GM12878 (cell line): ENCODE measurements at regions not wholly inside any gene's neighbourhood (a gene's known extent, or its start where the extent isn't known, plus 50 kb on each side); places are given as distances from the start of the nearest gene placed in this dataset.

ENCODE experiments used
- ATAC-seq: fragments of 200-7000 bp; cut with Tn5 transposase; 3 replicates; pipeline ENCODE4 v1.9.1; 2020; ENCODE audit warnings: mild to moderate bottlenecking, moderate library complexity
- BruUV-seq: library from RNA; stranded (reverse); fragments of 400-500 nt; replicated peaks from 2 replicates; lab custom pipeline; 2021; lab: Mats Ljungman, UMichigan
- CTCF ChIA-PET: fragments of 300-600 bp; sonication (Branson Sonifier 250); formaldehyde crosslinking; extraction: SDS; loops from one replicate; lab custom pipeline; 2021; ENCODE audit warnings: inconsistent platforms; lab: Yijun Ruan, JAX
- POLR2A ChIA-PET: fragments of 350-600 bp; formaldehyde crosslinking; extraction: SDS; loops from one replicate; lab custom pipeline; 2021; ENCODE audit warnings: inconsistent platforms; lab: Charles Lee
- RAD21 ChIA-PET: fragments of 300-600 bp; sonication (Branson Sonifier 250); formaldehyde crosslinking; loops from one replicate; lab custom pipeline; 2023; ENCODE audit warnings: antibody characterized with exemption; ENCODE audit not compliant: unreplicated experiment; lab: Charles Lee
- SMC1A ChIA-PET: fragments of 300-600 bp; sonication (Branson Sonifier 250); formaldehyde crosslinking; loops from one replicate; lab custom pipeline; 2023; ENCODE audit not compliant: unreplicated experiment, uncharacterized antibody; lab: Charles Lee
- DNase-seq: peaks from one replicate; pipeline ENCODE4 v3.0.0-alpha.2; 2011; ENCODE audit warnings: low read depth, low spot score
- FAIRE-seq: peaks from 3 replicates; lab custom pipeline; 2011; peaks lifted over from hg19 to GRCh38; lab: Jason Lieb, UNC
- H2AFZ ChIP-seq: 2 replicates; pipeline ENCODE4 v1.6.0; 2011; ENCODE audit warnings: low read depth, low read length, control low read depth; ENCODE audit not compliant: control insufficient read depth
- H3K27ac ChIP-seq: 2 replicates; pipeline ENCODE4 v1.5.1; 2011; ENCODE audit warnings: control low read depth; ENCODE audit not compliant: control insufficient read depth, insufficient read depth
- H3K27me3 ChIP-seq, 2 experiments: replicated peaks in 1 of 2; 2 replicates each; pipeline versions ENCODE4 v1.6.0 to v1.6.1; 2011; ENCODE audit warnings: low read length in 1 of 2; ENCODE audit not compliant: control insufficient read depth in 2 of 2, insufficient read depth in 2 of 2
- H3K36me3 ChIP-seq, 2 experiments: 2 replicates each; pipeline ENCODE4 v1.5.1; 2011; ENCODE audit warnings: low read length in 1 of 2; ENCODE audit not compliant: control insufficient read depth in 2 of 2, insufficient read depth in 2 of 2
- H3K4me1 ChIP-seq: 2 replicates; pipeline ENCODE4 v1.6.1; 2011; ENCODE audit warnings: mild to moderate bottlenecking, low read length, moderate library complexity, mixed read lengths; ENCODE audit not compliant: control insufficient read depth, insufficient read depth
- H3K4me2 ChIP-seq: 2 replicates; pipeline ENCODE4 v1.6.0; 2011; ENCODE audit warnings: control low read depth; ENCODE audit not compliant: control insufficient read depth, insufficient read depth
- H3K4me3 ChIP-seq: fragments of 200-600 bp; sonication (generic); 2 replicates; pipeline ENCODE4 v1.5.1; 2016
- H3K79me2 ChIP-seq: 2 replicates; pipeline ENCODE4 v1.6.0; 2011; ENCODE audit warnings: low read length; ENCODE audit not compliant: control insufficient read depth, insufficient read depth
- H3K9ac ChIP-seq: 2 replicates; pipeline ENCODE4 v1.8.0; 2011; ENCODE audit warnings: low read length, control low read depth, mixed read lengths; ENCODE audit not compliant: control insufficient read depth, insufficient read depth
- H3K9me3 ChIP-seq: replicated peaks from 3 replicates; pipeline ENCODE4 v1.5.1; 2011; ENCODE audit warnings: mild to moderate bottlenecking, low read length; ENCODE audit not compliant: control insufficient read depth, insufficient read depth
- H4K20me1 ChIP-seq: 2 replicates; pipeline ENCODE4 v1.6.0; 2011; ENCODE audit not compliant: control insufficient read depth, insufficient read depth
- BMI1 ChIP-seq: fragments of 450-650 bp; IDR thresholded peaks from 2 replicates; pipeline ENCODE4 v1.6.1; 2016; ENCODE audit warnings: mild to moderate bottlenecking, moderate library complexity, borderline replicate concordance
- RAD21 ChIP-seq: IDR thresholded peaks from 2 replicates; pipeline ENCODE4 v1.6.1; 2011; ENCODE audit warnings: mild to moderate bottlenecking, low read depth, low read length, moderate library complexity; ENCODE audit not compliant: insufficient read depth
- SMARCA5 ChIP-seq: fragments of 450-650 bp; IDR thresholded peaks from 2 replicates; pipeline ENCODE4 v1.6.1; 2017; ENCODE audit warnings: mild to moderate bottlenecking
- SMC3 ChIP-seq: IDR thresholded peaks from 2 replicates; pipeline ENCODE4 v1.6.1; 2011; ENCODE audit warnings: low read length, improper control_type of control experiment, borderline replicate concordance
- ZNF622 ChIP-seq: fragments of 450-650 bp; IDR thresholded peaks from 2 replicates; pipeline ENCODE4 v1.6.1; 2017; ENCODE audit warnings: mild to moderate bottlenecking, inconsistent platforms
- WGBS: methylation state at CpG from one replicate; pipeline ENCODE4 v1.1.6; 2016; ENCODE audit warnings: low lambda C conversion rate; ENCODE audit not compliant: insufficient replicate concordance, insufficient coverage; ENCODE audit errors: missing lambda C conversion rate; 5-methylcytosine and 5-hydroxymethylcytosine counted together
- in situ Hi-C: fragments of 300-500 bp; cut with MboI; formaldehyde crosslinking; loops from 9 replicates; pipeline ENCODE4 v1.14.3; 2018; ENCODE audit warnings: mixed read lengths
- intact Hi-C: fragments of 100-400 bp; cut with micrococcal nuclease; formaldehyde crosslinking; loops from one replicate; pipeline ENCODE4 v1.14.2; 2022; ENCODE audit not compliant: unreplicated experiment
- TF ChIP-seq, protein P1 (sequence below): IDR thresholded peaks from 2 replicates; pipeline ENCODE4 v1.6.1; 2012; ENCODE audit warnings: improper control_type of control experiment, low read depth, low read length; ENCODE audit not compliant: insufficient replicate concordance
- TF ChIP-seq, protein P2 (sequence below): fragments of 450-650 bp; IDR thresholded peaks from 2 replicates; pipeline ENCODE4 v1.6.1; 2017; ENCODE audit warnings: mild to moderate bottlenecking

DNA sequence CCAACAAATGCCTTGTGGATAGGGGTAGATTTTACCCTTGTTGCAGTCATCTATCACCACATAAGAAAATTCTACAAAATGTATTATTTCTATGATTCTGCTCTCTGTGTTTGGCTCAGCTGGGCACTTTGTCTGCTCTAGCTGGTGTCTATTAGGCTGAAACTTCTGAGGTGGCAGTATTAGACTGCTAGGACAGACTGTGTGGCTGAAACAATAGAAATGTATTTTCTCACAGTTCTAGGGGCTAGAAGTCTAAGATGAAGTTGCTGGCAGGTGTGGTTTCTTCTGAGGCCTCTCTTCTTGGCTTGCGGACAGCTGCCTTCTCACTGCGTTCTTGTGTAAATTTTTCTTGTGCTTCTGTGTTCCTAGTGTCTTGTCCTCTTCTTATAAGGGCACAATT lies 1139.6 kb upstream of the LRRTM3 start:
- no peak overlapping the region for H3K4me2 ChIP-seq
- H2AFZ ChIP-seq = no peak overlapping the region
- ATAC-seq (no peak), DNase-seq (no peak), FAIRE-seq (no peak)
- H3K27me3 ChIP-seq = no peaks in the 10 kb centered on the region
- no peak overlapping the region for H3K4me3 ChIP-seq
- no peaks in the 10 kb centered on the region for H4K20me1 ChIP-seq
- SMC1A ChIA-PET = interaction anchor here (0.9 to 1.0 kb wide), 2 partner anchors 9 to 10 kb away, joined by 3 to 4 read pairs; no protein-coding TSS in a partner anchor
- CTCF ChIA-PET = no interaction called here
- RAD21 ChIA-PET = no interaction called here
- no peak overlapping the region for H3K27ac ChIP-seq
- BruUV-seq = no TSS peak
- TF ChIP-seq, protein P1, sequence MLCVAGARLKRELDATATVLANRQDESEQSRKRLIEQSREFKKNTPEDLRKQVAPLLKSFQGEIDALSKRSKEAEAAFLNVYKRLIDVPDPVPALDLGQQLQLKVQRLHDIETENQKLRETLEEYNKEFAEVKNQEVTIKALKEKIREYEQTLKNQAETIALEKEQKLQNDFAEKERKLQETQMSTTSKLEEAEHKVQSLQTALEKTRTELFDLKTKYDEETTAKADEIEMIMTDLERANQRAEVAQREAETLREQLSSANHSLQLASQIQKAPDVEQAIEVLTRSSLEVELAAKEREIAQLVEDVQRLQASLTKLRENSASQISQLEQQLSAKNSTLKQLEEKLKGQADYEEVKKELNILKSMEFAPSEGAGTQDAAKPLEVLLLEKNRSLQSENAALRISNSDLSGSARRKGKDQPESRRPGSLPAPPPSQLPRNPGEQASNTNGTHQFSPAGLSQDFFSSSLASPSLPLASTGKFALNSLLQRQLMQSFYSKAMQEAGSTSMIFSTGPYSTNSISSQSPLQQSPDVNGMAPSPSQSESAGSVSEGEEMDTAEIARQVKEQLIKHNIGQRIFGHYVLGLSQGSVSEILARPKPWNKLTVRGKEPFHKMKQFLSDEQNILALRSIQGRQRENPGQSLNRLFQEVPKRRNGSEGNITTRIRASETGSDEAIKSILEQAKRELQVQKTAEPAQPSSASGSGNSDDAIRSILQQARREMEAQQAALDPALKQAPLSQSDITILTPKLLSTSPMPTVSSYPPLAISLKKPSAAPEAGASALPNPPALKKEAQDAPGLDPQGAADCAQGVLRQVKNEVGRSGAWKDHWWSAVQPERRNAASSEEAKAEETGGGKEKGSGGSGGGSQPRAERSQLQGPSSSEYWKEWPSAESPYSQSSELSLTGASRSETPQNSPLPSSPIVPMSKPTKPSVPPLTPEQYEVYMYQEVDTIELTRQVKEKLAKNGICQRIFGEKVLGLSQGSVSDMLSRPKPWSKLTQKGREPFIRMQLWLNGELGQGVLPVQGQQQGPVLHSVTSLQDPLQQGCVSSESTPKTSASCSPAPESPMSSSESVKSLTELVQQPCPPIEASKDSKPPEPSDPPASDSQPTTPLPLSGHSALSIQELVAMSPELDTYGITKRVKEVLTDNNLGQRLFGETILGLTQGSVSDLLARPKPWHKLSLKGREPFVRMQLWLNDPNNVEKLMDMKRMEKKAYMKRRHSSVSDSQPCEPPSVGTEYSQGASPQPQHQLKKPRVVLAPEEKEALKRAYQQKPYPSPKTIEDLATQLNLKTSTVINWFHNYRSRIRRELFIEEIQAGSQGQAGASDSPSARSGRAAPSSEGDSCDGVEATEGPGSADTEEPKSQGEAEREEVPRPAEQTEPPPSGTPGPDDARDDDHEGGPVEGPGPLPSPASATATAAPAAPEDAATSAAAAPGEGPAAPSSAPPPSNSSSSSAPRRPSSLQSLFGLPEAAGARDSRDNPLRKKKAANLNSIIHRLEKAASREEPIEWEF = no peak
- TF ChIP-seq RAD21 (no peak), SMC3 (no peak), ZNF622 (no peak), BMI1 (no peak), SMARCA5 (no peak)
- TF ChIP-seq, protein P2, sequence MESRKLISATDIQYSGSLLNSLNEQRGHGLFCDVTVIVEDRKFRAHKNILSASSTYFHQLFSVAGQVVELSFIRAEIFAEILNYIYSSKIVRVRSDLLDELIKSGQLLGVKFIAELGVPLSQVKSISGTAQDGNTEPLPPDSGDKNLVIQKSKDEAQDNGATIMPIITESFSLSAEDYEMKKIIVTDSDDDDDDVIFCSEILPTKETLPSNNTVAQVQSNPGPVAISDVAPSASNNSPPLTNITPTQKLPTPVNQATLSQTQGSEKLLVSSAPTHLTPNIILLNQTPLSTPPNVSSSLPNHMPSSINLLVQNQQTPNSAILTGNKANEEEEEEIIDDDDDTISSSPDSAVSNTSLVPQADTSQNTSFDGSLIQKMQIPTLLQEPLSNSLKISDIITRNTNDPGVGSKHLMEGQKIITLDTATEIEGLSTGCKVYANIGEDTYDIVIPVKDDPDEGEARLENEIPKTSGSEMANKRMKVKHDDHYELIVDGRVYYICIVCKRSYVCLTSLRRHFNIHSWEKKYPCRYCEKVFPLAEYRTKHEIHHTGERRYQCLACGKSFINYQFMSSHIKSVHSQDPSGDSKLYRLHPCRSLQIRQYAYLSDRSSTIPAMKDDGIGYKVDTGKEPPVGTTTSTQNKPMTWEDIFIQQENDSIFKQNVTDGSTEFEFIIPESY = no peak
- H3K36me3 ChIP-seq = no peaks in the 10 kb centered on the region
- H3K79me2 ChIP-seq = no peaks in the 10 kb centered on the region
- intact Hi-C loops (no loop called here), in situ Hi-C loops (no loop called here)
- no peaks in the 10 kb centered on the region for H3K9me3 ChIP-seq
- 78% methylated on average over 2 of the region's 2 CpGs for WGBS
- no peak overlapping the region for H3K9ac ChIP-seq
- no peaks in the 10 kb centered on the region for H3K4me1 ChIP-seq
- POLR2A ChIA-PET = no interaction called here
